PFSK-1 (cell line): ENCODE measurements at regions not wholly inside any gene's neighbourhood (a gene's known extent, or its start where the extent isn't known, plus 50 kb on each side); places are given as distances from the start of the nearest gene placed in this dataset.

Experiments
- FOXP2 ChIP-seq: optimal IDR thresholded peaks from 2 replicates; pipeline ENCODE3; 2011; ENCODE audit warnings: borderline replicate concordance, control low read depth, inconsistent platforms; ENCODE audit not compliant: insufficient read depth; ENCODE audit errors: extremely low read length, extremely low read depth
- POLR2AphosphoS5 ChIP-seq: IDR thresholded peaks from 2 replicates; pipeline ENCODE4 v1.6.1; 2012; ENCODE audit warnings: low read depth, mild to moderate bottlenecking, control low read depth, low read length, moderate library complexity
- REST ChIP-seq, 2 experiments: IDR thresholded peaks; 2 replicates each; pipeline versions ENCODE4 v1.6.1 to v1.8.0; 2011 to 2012; ENCODE audit warnings: low read depth in 2 of 2, low read length in 2 of 2, control low read depth in 1 of 2, inconsistent platforms in 1 of 2, mild to moderate bottlenecking in 1 of 2, moderate library complexity in 1 of 2; ENCODE audit not compliant: insufficient read depth in 1 of 2
- SIN3A ChIP-seq: IDR thresholded peaks from 2 replicates; pipeline ENCODE4 v1.6.1; 2012; ENCODE audit warnings: mild to moderate bottlenecking, low read length, moderate library complexity, borderline replicate concordance; ENCODE audit not compliant: insufficient read depth
- TAF1 ChIP-seq: IDR thresholded peaks from 2 replicates; pipeline ENCODE4 v1.6.1; 2012; ENCODE audit warnings: low read length, control low read depth, borderline replicate concordance; ENCODE audit not compliant: insufficient read depth

GRCh38 chr16:86110726-86111125, 211.8 kb downstream of the IRF8 start:
- TF ChIP-seq TAF1 (no peak), FOXP2 (no peak), POLR2AphosphoS5 (no peak), SIN3A (no peak), REST (IDR thresholded peaks at IDR 0.05; ENCODE audit: insufficient read depth in 1 of 2, low read depth in 2 of 2, low read length in 2 of 2) (no peak)

- TF ChIP-seq TAF1 = no peak
- TF ChIP-seq FOXP2 = no peak
- TF ChIP-seq POLR2AphosphoS5 = no peak
- no peak for TF ChIP-seq SIN3A
- TF ChIP-seq REST (IDR thresholded peaks at IDR 0.05; ENCODE audit: insufficient read depth in 1 of 2, low read depth in 2 of 2, low read length in 2 of 2) = no peak
Measured at GRCh38 chr16:86112178-86112577, 213.2 kb downstream of the IRF8 start.

- no peak for TF ChIP-seq REST (IDR thresholded peaks at IDR 0.05; ENCODE audit: insufficient read depth in 1 of 2, low read depth in 2 of 2, low read length in 2 of 2)
- TF ChIP-seq POLR2AphosphoS5 = no peak
- TF ChIP-seq FOXP2 = no peak
- TF ChIP-seq TAF1 = no peak
- no peak for TF ChIP-seq SIN3A
Measured at GRCh38 chr16:86117235-86117634, 218.3 kb downstream of the IRF8 start.

DNA sequence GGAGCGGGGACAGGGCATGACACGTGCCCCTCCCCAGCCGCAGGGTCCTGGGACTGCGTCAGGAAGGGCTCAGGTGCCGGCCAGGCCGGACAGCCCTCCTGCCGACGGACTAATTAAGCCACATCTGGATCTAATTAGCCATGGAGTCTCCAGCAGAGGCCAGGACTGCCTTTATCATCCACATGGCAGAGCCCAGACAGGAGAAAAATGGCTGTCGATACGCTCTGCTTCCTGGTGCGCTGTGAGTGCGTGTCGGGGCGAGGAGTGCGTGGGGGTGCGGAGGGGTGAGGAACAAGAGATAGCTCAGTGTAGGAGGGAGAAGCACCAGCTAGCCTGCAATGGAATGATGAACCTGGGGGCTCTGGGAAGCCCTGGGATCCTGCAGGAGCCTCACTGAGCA, 218.8 kb downstream of the IRF8 start:
- TF ChIP-seq TAF1 = no peak
- TF ChIP-seq REST (IDR thresholded peaks at IDR 0.05; ENCODE audit: insufficient read depth in 1 of 2, low read depth in 2 of 2, low read length in 2 of 2) = no peak
- no peak for TF ChIP-seq POLR2AphosphoS5
- TF ChIP-seq SIN3A = no peak
- TF ChIP-seq FOXP2 = no peak
